HL-60 (cell line): ENCODE measurements at regions not wholly inside any gene's neighbourhood (a gene's known extent, or its start where the extent isn't known, plus 50 kb on each side); places are given as distances from the start of the nearest gene placed in this dataset.

Source experiments
- DNase-seq, 2 experiments: peaks; one replicate each; pipeline ENCODE4 v3.0.0-alpha.2; 2010 to 2020; ENCODE audit warnings: low read depth in 1 of 2, low spot score in 1 of 2
- H3K27ac ChIP-seq: fragments of 250-450 bp; sonication (Bioruptor Pico); replicated peaks from 2 replicates; pipeline ENCODE4 v1.5.1; 2020; ENCODE audit warnings: mild to moderate bottlenecking, moderate library complexity
- H3K27me3 ChIP-seq: fragments of 250-450 bp; sonication (Bioruptor Pico); 2 replicates; pipeline ENCODE4 v1.5.1; 2021; ENCODE audit warnings: mild to moderate bottlenecking, moderate library complexity; ENCODE audit not compliant: insufficient read depth, poor library complexity, severe bottlenecking
- H3K4me3 ChIP-seq: replicated peaks from 2 replicates; pipeline ENCODE4 v1.5.1; 2011; ENCODE audit warnings: mild to moderate bottlenecking, control low read depth, low read length; ENCODE audit not compliant: insufficient read depth
- CTCF ChIP-seq: IDR thresholded peaks from one replicate; pipeline ENCODE4 v1.5.1; 2011; ENCODE audit warnings: low read length, control low read depth, inconsistent platforms; ENCODE audit not compliant: insufficient read depth
- GABPA ChIP-seq: IDR thresholded peaks from 2 replicates; pipeline ENCODE4 v1.6.1; 2012; ENCODE audit warnings: low read depth
- POLR2AphosphoS5 ChIP-seq: IDR thresholded peaks from 2 replicates; pipeline ENCODE4 v1.6.1; 2012; ENCODE audit warnings: low read depth
- REST ChIP-seq: IDR thresholded peaks from 2 replicates; pipeline ENCODE4 v1.6.1; 2012; ENCODE audit warnings: low read depth; ENCODE audit not compliant: insufficient replicate concordance
- SPI1 ChIP-seq: IDR thresholded peaks from 2 replicates; pipeline ENCODE4 v1.6.1; 2012; ENCODE audit warnings: low read depth, mild to moderate bottlenecking, borderline replicate concordance

GRCh38 chr14:54123841-54124240 is 167.2 kb upstream of the BMP4 start:
- H3K27ac ChIP-seq, result no peak overlapping the region
- TF ChIP-seq SPI1 (no peak), CTCF (no peak), REST (no peak), GABPA (no peak)
- H3K27me3 ChIP-seq, result peaks cover 2% of the 10 kb centered on the region
- DNase-seq, result no peak
- H3K4me3 ChIP-seq, result no peak overlapping the region

- TF ChIP-seq POLR2AphosphoS5 (no peak), REST (no peak), GABPA (no peak), CTCF (no peak), SPI1 (no peak)
- Histone ChIP-seq H3K27me3 (no peaks in the 10 kb centered on the region), H3K27ac (no peak overlapping the region), H3K4me3 (no peak overlapping the region)
- no peak for DNase-seq
Observed at GRCh38 chr14:54125109-54125508, 168.5 kb upstream of the BMP4 start.

GRCh38 chr14:54126947-54127346 is 170.3 kb upstream of the BMP4 start:
- H3K27ac ChIP-seq, result no peak overlapping the region
- TF ChIP-seq REST, result no peak
- TF ChIP-seq GABPA, result no peak
- TF ChIP-seq POLR2AphosphoS5, result no peak
- no peak for TF ChIP-seq CTCF
- TF ChIP-seq SPI1, result no peak
- DNase-seq, result no peak

More at GRCh38 chr14:54126947-54127346, 170.3 kb upstream of the BMP4 start:
- no peak overlapping the region for H3K4me3 ChIP-seq
- no peaks in the 10 kb centered on the region for H3K27me3 ChIP-seq
